HG02642 (cell line): ENCODE measurements at regions not wholly inside any gene's neighbourhood (a gene's known extent, or its start where the extent isn't known, plus 50 kb on each side); places are given as distances from the start of the nearest gene placed in this dataset.
"Not testable (repeated sequence)": the region's sequence is repeated elsewhere in the genome, so short reads cannot be mapped to it uniquely, and the experiment has no call there.

Experiments used
- ATAC-seq: cut with Tn5 transposase; IDR thresholded peaks from one replicate; pipeline ENCODE4 v1.9.1; 2021; ENCODE audit warnings: mild to moderate bottlenecking; ENCODE audit not compliant: unreplicated experiment, poor library complexity

DNA sequence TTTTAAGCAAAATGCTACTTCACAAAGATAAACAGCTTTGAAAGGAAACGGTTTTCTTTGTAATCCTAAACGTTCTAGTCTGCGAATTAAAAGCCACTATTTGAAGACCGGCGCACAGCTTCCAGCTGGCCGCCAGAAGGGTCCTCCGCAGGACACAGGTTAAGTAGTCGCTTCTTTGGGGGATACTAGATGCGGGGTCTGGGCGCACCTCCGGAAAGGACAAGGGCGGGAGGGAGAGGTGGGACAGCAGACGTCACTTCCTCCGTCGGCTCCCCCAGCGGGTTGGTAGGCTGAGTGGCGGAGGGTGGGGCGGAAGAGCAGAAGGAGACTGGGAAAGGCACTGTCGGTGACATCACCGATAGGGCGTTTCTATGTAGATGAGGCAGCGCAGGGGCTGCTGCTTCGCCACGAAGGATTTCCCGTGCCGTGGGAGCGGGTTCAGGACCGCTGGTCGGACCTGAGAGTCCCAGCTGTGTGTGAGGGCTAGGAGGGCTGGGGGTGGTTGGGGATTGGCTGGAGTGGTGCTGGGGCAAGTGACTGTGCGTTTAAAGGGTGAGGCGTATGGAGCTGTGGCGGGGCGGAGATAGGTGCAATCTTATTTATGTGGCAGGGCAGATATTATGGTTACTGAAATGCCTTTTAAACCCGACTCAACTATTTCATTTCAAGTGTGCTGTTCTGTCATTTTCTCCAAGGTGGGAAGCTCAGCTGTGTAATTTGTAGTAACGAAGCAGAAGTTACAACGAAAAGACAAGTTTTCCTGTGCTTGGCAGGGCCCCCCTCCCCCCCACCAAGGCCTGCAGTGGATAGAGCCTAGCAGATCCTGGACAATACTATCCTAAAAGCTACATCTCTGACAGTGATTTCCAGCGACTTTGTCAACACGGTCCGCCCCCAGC, 158.3 kb upstream of the NOTCH2NLA start:
- peak; percentile 99 for ATAC-seq

DNA sequence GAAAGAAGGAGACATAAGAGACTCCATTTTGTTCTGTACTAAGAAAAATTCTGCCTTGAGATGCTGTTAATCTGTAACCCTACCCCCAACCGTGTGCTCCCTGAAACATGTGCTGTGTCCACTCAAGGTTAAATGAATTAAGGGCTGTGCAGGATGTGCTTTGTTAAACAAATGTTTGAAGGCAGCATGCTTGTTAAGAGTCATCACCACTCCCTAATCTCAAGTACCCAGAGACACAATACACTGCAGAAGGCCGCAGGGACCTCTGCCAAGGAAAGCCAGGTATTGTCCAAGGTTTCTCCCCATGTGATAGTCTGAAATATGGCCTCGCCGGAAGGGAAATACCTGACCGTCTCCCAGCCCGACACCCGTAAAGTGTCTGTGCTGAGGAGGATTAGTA, 152.4 kb upstream of the NOTCH2NLA start:
- not testable (repeated sequence) for ATAC-seq

DNA sequence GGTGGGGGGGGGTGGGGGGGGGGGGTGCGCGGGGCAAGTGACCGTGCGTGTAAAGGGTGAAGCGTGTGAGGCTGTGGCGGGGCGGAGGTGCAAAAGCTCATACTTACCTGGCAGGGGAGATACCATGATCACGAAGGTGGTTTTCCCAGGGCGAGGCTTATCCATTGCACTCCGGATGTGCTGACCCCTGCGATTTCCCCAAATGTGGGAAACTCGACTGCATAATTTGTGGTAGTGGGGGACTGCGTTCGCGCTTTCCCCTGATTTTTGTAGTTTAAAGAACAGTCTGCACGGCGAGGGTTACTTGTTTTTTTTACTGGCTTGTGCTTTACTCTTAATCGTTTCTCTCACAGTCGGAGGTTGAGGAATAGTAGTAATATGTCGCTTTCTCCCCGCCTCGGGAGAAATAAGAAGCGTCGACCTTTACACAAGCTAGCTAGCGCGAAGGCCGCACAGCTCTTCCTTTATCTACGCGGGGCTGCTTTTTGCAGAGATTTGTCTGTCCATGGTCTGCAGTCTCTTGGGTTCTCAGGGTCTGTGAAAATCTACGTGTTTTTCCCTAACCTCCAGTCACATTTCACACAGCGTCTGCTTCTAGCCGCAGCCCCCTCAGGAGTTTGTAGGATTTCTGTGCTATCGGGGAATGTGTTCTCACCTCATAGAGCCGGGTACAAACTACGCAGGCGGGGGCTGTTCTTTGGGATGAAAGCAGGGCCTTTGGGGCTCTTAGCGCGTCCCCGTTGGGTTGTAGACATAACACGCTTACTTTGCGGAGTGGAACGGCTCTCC, 148.1 kb upstream of the NOTCH2NLA start:
- peak; percentile 96 for ATAC-seq

DNA sequence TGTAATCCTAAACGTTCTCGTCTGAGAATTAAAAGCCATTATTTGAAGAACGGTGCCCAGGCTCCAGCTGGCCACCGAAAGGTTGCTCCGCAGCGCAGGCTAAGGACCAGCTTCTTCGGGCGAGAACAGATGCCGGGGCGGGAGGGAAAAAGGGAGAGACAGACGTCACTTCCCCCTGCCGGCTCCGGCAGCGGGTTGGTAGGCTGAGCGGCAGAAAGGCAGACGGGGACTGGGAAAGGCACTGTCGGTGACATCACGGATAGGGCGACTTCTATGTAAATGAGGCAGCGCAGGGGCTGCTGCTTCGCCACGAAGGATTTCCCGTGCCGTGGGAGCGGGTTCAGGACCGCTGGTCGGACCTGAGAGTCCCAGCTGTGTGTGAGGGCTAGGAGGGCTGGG, 147.5 kb upstream of the NOTCH2NLA start:
- peak; percentile 77 for ATAC-seq

DNA sequence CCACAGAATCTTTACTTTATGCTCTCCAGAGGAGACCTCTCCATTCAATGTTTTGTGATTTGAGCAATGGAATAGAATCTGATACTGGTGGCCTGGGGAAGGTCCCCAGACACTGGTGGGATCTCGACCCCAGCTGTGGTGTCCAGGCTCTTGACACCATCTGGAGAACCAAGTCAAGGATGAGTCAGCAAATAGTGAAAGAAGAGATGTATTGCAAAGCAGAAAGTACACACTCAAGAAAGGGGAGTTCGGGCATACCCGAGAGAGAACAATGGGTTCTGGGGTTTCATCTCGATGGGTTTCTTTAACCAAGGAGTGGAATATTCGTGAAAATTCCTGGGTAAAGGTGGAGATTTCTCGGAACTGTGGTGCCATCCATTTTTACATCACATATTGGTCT, 146.3 kb upstream of the NOTCH2NLA start:
- not testable (repeated sequence) for ATAC-seq

DNA sequence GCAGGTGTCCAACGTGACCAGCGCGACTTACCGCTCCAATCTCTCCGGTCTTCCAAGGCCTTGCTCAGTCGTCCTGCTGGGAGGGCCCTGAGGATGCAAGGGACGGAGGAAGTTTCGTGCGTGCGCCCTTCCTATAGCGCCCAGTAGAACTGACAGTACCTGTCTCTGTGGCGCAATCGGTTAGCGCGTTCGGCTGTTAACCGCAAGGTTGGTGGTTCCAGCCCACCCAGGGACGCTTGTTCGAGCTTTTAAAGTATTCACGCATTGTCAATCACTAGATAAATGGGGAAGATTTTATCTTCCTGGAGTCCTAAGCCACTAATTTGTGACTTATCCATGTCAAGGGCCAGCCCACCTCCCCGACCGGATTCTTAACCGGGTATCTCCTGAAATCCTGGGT, 141.1 kb upstream of the NOTCH2NLA start:
- not testable (repeated sequence) for ATAC-seq

DNA sequence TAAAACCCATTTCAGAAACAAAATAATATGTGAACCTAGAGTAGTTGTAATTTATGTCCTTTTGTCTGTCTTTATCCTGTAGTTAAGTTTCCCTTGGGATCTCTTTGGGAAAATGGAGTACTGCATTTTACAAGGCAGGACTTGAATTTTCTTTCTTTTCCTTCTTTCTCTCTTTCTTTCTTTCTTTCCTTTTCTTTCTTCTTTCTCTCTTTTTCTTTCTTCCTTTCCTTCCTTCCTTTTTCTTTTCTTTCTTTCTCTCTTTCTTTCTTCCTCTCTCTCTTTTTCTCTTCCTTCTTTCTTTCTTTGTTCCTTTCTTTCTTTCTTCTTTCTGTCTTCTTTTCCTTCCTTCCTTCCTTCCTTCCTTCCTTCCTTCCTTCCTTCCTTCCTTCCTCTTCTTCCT, 126.6 kb upstream of the NOTCH2NLA start:
- not testable (repeated sequence) for ATAC-seq

DNA sequence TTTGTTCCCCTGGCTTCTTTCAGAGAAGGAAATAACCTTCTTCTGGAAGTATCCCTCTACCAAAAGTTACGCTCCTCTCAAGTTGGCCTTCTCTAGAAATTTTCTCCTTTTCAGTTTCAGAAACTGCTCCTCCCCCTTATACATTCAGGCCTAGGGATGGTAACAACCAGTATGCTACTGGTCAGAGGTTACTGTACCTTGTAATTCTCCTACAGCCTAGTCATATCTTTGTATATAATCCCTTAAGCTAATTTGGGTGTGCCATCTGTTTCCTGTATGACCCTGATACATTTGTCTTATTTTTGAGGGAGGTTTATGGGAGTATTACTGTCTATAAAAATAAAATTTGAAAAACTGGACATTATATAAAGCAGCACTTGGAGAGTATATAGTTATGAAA, 98.0 kb upstream of the NOTCH2NLA start:
- not testable (repeated sequence) for ATAC-seq

DNA sequence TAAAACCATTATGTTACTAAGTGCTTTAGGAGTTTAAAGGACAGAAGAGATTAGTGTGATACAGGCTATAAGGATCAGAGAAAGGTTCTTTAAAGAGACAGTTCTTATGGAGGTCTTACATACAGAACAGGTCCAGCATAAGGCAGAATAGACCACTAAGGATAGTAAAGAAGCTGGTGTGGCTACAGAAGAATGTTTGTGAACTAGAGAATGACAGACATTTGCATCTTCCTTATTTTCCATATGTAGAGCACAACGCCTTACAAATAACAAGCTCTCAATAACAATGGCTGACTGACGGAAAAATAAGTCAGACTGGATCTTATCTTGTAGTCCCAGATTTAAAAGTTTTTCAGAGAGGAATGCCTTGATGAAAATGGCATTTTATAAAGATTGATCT, 95.6 kb upstream of the NOTCH2NLA start:
- not testable (repeated sequence) for ATAC-seq

DNA sequence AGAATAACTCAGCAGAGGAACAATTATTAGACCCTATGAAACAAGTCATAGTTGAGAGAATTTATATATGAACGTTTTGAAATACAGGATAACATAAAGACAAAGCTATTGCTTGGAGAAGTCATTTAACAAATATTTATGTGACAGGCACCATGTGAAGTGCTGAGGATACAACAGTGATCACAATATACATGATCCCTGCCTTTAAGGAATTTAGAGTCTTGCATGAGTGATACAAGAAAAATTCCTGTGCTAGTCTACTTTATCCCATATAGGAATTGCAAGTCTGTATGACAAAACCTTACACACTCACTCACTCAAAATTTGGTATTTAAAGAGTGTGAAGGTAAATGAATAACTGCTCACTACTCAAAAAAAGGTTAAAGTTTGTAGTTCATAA, 94.5 kb upstream of the NOTCH2NLA start:
- not testable (repeated sequence) for ATAC-seq

DNA sequence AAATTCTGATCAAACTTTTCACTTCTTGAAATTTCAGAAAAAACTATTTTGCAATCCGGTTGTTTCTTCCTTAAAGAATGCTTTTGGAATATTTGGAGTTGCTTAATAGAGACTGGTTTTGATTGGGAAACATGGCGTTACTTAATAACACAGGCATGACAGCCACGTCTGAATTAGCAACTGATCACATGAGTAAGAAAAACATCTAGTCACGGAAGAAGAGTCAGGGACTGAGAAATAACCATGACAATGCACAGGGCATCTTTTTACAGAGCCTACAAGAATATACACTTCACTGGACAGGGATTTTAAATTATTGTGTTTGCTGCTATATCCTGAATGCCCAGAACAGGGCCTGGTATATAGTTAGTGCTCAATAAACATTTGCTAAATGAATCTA, 94.1 kb upstream of the NOTCH2NLA start:
- not testable (repeated sequence) for ATAC-seq

DNA sequence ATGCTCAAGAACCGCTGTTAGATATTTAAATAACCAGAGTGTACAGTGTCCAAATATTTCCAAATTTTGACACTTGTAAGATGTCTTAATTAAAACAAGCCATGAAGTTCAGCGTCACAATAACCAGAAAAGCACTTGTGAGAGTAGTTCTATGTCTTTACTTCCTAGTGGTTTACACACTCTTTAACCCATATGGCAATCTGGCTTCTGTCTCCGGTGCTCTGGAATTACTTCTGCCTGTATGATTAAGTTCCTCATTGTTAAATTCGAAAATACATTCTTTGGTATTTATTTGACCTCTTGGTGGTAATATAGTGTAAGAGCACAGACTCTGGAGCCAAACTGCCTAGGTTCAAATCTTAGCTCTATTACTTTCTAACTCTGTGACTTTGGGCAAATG, 89.9 kb upstream of the NOTCH2NLA start:
- not testable (repeated sequence) for ATAC-seq

DNA sequence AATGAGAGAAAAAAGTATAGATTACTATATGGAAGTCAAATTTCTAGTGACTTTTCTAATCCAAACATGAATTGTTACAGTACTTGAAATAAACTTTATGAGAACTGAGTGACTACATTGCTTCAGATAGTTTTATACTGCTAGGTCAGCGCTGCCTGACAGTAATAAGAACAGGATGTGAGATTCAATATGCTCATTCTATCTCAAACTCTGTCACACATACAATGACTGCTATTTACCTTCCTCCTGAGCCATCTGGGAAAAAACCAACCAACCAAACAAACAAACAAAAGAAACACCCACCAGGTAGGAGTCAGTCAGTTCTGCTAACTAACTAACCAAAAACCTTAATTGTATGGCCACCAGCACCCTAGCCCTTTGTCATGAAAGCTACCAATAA, 89.0 kb upstream of the NOTCH2NLA start:
- not testable (repeated sequence) for ATAC-seq

DNA sequence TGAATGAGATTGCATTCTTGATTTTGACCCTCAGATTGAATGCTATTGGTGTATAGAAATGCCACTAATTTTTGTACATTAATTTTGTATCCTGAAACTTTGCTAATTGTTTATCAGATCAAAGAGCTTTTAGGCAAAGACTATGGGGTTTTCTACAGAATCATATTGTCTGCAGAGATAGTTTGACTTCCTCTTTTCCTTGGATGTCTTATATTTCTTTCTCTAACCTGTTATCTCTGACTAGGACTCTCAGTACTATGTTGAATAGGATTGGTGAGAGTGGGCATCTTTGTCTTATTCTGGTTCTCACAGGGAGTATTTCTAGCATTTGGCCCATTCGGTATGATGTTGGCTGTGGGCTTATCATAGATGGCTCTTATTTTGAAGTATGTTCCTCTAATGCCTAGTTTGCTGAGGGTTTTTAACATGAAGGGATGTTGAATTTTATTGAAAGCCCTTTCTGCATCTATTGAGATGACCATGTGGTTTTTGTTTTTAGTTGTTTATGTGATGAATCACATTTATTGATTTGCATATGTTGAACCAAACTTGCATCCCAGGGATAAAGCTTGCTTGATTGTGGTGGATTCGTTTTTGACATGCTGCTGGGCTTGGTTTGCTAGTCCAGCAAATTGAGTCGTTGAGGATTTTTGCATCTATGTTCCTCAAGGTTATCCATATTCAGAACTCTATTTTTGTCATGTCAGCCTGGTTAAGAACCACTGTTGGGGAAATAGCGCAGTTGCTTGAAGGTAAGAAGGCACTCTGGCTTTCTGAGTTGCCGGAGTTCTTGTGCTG, 85.8 kb upstream of the NOTCH2NLA start:
- not testable (repeated sequence) for ATAC-seq

DNA sequence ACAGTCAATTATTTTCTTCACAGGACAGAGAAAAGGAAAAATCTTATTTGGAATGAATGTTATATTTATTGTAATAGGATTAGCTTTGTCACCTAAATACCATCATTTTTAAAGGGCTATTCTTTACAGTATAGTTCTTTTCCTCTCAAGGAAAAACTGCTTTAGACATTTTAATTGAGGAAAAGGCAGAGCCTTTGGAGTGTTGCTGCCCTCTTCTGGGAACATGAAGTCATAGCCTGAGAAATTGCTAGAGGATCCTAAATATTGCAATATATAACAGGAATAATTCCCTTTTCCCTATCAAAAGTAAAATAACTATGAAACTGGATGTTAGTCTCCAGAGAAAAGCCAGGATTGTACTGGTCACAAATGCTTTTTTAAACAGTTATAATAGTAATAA, 81.8 kb upstream of the NOTCH2NLA start:
- not testable (repeated sequence) for ATAC-seq

DNA sequence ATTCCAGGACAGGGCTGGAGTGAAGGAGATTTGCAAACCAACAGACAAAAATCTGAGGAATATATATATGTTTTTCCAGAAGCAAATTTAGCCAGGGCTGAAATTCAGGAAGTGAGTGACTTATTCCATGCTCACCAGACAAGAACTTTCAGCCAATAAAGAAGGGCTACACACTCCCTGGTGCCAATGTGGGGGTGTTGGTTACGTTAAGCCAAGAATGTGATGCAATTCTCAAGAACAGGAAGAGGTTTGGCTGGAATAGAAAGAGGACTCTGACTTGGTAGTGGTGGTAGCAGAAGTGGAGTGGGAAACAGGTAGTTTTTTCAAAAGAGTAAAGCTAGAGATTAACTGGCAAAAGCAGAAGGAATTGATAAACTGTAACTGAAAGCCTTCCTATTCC, 80.6 kb upstream of the NOTCH2NLA start:
- not testable (repeated sequence) for ATAC-seq

DNA sequence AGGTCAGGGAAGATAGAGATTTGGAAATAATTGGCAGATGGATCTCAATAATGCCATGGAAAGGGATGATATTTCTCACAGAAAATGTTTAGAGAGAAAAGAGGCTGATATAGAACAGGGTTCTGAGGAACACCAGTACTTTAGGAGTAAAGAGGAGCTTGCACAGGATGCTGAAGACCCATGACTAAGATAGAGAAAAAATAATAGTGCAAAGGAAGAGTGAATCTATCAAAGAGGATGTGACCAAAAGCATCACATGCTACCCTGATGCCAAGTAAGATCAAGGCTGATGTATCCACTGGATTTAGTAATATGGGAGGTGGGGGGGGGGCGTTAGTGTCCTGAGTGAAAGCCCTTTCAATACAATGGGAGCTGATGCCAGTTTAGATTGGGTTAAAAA, 80.1 kb upstream of the NOTCH2NLA start:
- ATAC-seq = not testable (repeated sequence)

DNA sequence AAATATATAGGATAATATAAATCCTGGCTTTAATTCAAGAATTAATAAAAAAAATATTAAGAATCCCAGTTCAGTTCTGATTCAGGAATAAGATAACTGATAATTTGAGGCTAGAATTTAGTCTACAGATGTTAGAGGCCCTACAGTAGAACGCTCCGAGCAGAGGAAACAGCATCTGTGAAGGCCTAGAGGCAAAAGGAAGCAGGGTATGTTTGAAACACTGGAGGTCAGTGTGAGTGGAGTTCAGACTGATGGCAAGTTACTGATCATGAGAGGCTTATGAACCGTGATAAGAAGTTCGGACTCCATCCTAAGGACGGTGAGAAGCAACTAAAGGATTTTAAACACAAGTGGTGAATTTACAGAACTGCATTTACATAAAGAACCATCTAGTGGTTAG, 79.3 kb upstream of the NOTCH2NLA start:
- not testable (repeated sequence) for ATAC-seq

DNA sequence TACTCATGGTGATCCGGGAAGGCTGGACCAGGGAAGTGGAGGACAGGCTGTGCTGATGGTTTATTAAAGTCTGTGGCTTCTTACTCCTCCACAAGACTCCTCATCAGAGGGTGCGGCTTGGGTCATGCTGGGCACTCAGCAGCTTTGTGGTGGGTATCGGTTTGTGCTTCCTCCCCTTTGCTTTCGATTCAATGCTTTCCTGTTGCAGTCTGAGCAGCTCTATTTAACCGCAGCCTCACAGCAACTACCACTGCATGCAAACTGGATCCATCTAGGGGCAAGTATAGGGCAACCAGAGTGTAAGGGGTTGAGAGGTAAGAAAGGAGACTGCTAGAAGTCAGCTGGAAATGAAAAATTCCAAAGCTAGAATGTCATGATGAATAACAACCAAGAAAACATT, 78.8 kb upstream of the NOTCH2NLA start:
- ATAC-seq = peak; percentile 98

DNA sequence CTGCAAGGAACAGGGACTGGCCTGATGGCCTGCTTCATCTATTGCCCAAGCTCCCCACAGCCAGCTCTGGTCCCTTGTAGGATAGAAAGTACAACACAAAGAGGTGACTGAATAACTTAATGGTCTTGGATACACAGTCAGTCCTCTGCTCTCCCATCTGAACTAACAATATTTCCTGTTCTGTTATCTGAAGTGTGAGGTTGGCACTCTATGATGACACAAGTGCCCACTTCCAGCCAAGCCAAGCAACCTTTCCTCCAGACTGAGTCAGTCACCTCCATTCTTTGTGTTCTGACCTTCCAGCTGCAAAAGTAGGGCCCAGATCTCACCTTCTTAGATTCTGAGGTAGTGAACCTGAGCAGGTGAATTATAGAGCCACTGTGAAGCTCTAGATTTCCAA, 77.8 kb upstream of the NOTCH2NLA start:
- not testable (repeated sequence) for ATAC-seq
